Mononuclear cell (primary cell): ENCODE measurements at regions not wholly inside any gene's neighbourhood (a gene's known extent, or its start where the extent isn't known, plus 50 kb on each side); places are given as distances from the start of the nearest gene placed in this dataset.

Experiments
- H3K27me3 ChIP-seq: 2 replicates; pipeline ENCODE4 v1.6.0; 2011; ENCODE audit warnings: low read length, control low read depth; ENCODE audit not compliant: insufficient read depth
- H3K4me1 ChIP-seq: 2 replicates; pipeline ENCODE4 v1.5.1; 2011; ENCODE audit warnings: mild to moderate bottlenecking, low read length, control low read depth; ENCODE audit not compliant: insufficient read depth
- H3K4me3 ChIP-seq: 2 replicates; pipeline ENCODE4 v1.5.1; 2011; ENCODE audit warnings: mild to moderate bottlenecking, low read length, moderate library complexity
- H3K9me3 ChIP-seq: 2 replicates; pipeline ENCODE4 v1.5.1; 2011; ENCODE audit warnings: low read depth, mild to moderate bottlenecking, control low read depth, low read length

- no peaks in the 10 kb centered on the region for H3K9me3 ChIP-seq
- no peaks in the 10 kb centered on the region for H3K27me3 ChIP-seq
- no peak overlapping the region for H3K4me3 ChIP-seq
- H3K4me1 ChIP-seq: no peaks in the 10 kb centered on the region
Measured at GRCh38 chr2:204428675-204429074, 116.6 kb upstream of the PARD3B start.

GRCh38 chr2:204431529-204431928, 113.7 kb upstream of the PARD3B start:
- H3K27me3 ChIP-seq: no peaks in the 10 kb centered on the region
- H3K4me3 ChIP-seq: no peak overlapping the region
- H3K9me3 ChIP-seq: no peaks in the 10 kb centered on the region
- H3K4me1 ChIP-seq: no peaks in the 10 kb centered on the region

- Histone ChIP-seq H3K4me3 (no peak overlapping the region), H3K9me3 (no peaks in the 10 kb centered on the region), H3K4me1 (no peaks in the 10 kb centered on the region), H3K27me3 (no peaks in the 10 kb centered on the region)
Measured at GRCh38 chr2:204432196-204432595, 113.1 kb upstream of the PARD3B start.

- Histone ChIP-seq H3K9me3 (no peaks in the 10 kb centered on the region), H3K4me1 (no peaks in the 10 kb centered on the region), H3K27me3 (no peaks in the 10 kb centered on the region), H3K4me3 (no peak overlapping the region)
Measured at GRCh38 chr2:204434660-204435462, 110.4 kb upstream of the PARD3B start.

GRCh38 chr2:204436230-204436629, 109.0 kb upstream of the PARD3B start:
- no peaks in the 10 kb centered on the region for H3K27me3 ChIP-seq
- H3K4me3 ChIP-seq: no peak overlapping the region
- H3K9me3 ChIP-seq: no peaks in the 10 kb centered on the region
- H3K4me1 ChIP-seq: no peaks in the 10 kb centered on the region

- no peaks in the 10 kb centered on the region for H3K27me3 ChIP-seq
- no peaks in the 10 kb centered on the region for H3K4me1 ChIP-seq
- H3K4me3 ChIP-seq: no peak overlapping the region
- no peaks in the 10 kb centered on the region for H3K9me3 ChIP-seq
Measured at GRCh38 chr2:204437408-204437807, 107.9 kb upstream of the PARD3B start.

- H3K4me1 ChIP-seq: no peaks in the 10 kb centered on the region
- no peaks in the 10 kb centered on the region for H3K9me3 ChIP-seq
- H3K27me3 ChIP-seq: no peaks in the 10 kb centered on the region
- H3K4me3 ChIP-seq: no peak overlapping the region
Measured at GRCh38 chr2:204437815-204438756, 107.2 kb upstream of the PARD3B start.

GRCh38 chr2:204441316-204441715, 104.0 kb upstream of the PARD3B start:
- Histone ChIP-seq H3K27me3 (no peaks in the 10 kb centered on the region), H3K9me3 (no peaks in the 10 kb centered on the region), H3K4me1 (no peaks in the 10 kb centered on the region), H3K4me3 (no peak overlapping the region)

- H3K4me3 ChIP-seq: no peak overlapping the region
- H3K4me1 ChIP-seq: no peaks in the 10 kb centered on the region
- H3K9me3 ChIP-seq: no peaks in the 10 kb centered on the region
- no peaks in the 10 kb centered on the region for H3K27me3 ChIP-seq
Measured at GRCh38 chr2:204445149-204445548, 100.1 kb upstream of the PARD3B start.

- no peaks in the 10 kb centered on the region for H3K4me1 ChIP-seq
- H3K4me3 ChIP-seq: no peak overlapping the region
- no peaks in the 10 kb centered on the region for H3K27me3 ChIP-seq
- H3K9me3 ChIP-seq: no peaks in the 10 kb centered on the region
Measured at GRCh38 chr2:204447722-204448121, 97.6 kb upstream of the PARD3B start.

- Histone ChIP-seq H3K27me3 (no peaks in the 10 kb centered on the region), H3K4me3 (no peak overlapping the region), H3K4me1 (no peaks in the 10 kb centered on the region), H3K9me3 (no peaks in the 10 kb centered on the region)
Measured at GRCh38 chr2:204449977-204450376, 95.3 kb upstream of the PARD3B start.

GRCh38 chr2:204451766-204452165, 93.5 kb upstream of the PARD3B start:
- Histone ChIP-seq H3K4me3 (no peak overlapping the region), H3K27me3 (no peaks in the 10 kb centered on the region), H3K9me3 (no peaks in the 10 kb centered on the region), H3K4me1 (no peaks in the 10 kb centered on the region)

GRCh38 chr2:204452464-204453023, 92.7 kb upstream of the PARD3B start:
- Histone ChIP-seq H3K4me1 (no peaks in the 10 kb centered on the region), H3K4me3 (no peak overlapping the region), H3K9me3 (no peaks in the 10 kb centered on the region), H3K27me3 (no peaks in the 10 kb centered on the region)

- Histone ChIP-seq H3K4me3 (no peak overlapping the region), H3K27me3 (no peaks in the 10 kb centered on the region), H3K9me3 (no peaks in the 10 kb centered on the region)
Measured at GRCh38 chr2:204453730-204454167, 91.5 kb upstream of the PARD3B start.

More at GRCh38 chr2:204453730-204454167, 91.5 kb upstream of the PARD3B start:
- H3K4me1 ChIP-seq: no peaks in the 10 kb centered on the region
